Skeletal muscle cell (primary cell): ENCODE measurements at regions not wholly inside any gene's neighbourhood (a gene's known extent, or its start where the extent isn't known, plus 50 kb on each side); places are given as distances from the start of the nearest gene placed in this dataset.

Source experiments
- DNase-seq: peaks from one replicate; pipeline ENCODE4 v3.0.0-alpha.2; 2010; ENCODE audit warnings: low read depth
- H3K4me3 ChIP-seq: 2 replicates; pipeline ENCODE4 v1.5.1; 2011; ENCODE audit warnings: low read depth, mild to moderate bottlenecking, control low read depth, low read length, moderate library complexity

DNA sequence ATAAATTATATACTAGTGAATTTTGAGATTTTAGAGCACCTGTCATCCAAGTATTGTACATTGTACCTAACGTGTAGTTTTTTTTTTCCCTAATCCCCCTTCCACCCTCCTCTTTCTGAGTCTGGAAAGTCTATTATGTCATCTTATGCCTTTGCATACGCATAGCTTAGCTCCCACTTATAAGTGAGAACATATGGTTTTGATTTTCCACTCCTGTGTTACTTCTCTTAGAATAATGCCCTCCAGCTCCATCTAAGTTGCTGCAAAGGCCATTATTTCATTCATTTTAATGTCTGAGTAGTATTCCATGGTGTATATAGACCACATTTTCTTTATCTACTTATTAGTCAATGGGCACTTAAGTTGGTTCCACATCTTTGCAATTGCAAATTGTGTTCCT is 177.0 kb upstream of the C16orf82 start:
- H3K4me3 ChIP-seq = no peak overlapping the region
- DNase-seq = no peak

DNA sequence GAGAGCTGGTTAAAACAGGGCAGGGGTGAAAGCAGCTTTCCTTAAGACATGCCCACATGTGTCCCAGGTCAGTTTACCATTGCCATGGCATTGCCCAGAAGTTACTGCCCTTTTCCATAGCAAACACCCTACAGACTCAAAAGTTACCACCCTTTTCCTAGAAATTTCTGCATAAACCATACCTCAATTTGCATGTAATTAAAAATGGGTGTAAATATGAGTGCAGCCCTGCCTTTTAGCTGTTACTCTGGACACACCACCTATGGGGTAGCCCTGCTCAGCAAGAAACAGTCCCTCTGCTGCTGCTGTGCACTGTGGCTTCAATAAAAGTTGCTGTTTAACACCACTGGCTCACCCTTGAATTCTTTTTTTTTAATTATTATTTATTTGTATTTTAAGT is 168.5 kb upstream of the C16orf82 start:
- DNase-seq = no peak
- H3K4me3 ChIP-seq = no peak overlapping the region

DNA sequence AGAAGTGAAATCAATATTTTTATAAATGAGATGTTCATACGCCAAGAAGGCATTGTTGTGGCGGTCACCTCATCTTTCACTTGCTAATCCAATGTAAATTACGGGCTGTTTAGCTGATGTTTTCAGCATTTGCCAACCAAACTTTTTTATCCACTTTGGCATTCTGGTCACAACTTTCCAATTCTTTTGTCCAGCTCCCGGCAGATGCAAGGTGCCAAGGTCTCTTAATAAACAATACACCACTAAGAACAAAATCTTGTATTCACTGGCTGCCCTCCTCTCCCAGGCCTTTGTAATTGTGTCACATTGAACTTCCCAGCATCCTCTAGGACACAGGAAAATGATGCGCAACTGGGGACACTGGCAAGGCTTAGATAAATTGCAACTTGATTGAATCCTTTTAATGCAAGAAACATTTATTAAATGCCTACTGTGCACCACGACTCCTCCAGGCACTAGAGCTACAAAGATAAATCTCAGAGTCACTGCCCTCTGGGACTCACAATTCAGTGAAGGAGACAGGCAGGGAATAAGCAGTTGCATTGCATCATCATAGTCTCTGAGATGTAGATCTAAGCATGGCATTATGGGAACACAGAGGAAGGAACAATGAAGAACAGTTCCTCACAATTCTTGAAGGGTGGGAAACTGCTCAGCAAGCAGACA is 165.4 kb upstream of the C16orf82 start:
- H3K4me3 ChIP-seq = no peak overlapping the region
- DNase-seq = no peak

DNA sequence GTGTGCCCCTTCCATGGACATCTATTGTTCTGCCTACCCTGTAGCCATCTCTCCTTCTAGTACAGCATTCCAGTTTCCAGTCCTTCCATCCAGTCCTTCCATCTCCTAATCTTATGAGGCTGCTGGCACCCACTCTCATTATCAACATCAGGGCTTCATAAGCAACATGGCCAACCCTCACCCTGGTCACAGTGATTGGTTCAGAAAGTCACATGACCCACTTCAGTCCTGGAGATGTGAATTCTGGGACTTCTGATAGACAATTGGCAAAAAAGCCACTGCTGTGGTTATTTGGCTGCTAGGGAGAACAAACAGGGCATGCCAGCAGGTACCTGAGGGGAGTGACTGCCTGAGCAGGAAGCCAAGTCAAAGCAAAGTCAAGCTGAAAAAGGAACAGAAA is 164.7 kb upstream of the C16orf82 start:
- H3K4me3 ChIP-seq = no peak overlapping the region
- DNase-seq = no peak

DNA sequence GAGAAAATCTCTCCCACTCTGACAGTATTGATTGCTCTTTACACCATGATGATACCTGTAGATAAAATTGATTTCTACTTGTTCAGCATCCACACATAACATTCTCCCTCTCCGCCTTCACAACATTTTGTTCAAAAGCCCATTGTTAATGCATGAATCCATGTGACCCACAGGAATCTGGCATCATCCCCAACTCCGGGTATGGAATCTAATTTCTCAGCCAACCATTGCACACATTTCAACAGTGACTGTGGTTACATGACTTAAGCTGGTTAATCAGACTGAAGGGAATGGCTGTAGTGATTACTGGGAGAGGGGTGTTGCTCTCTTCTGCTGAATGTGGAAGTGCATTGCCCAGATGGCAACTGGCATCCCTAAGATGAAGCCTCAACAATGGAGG is 161.4 kb upstream of the C16orf82 start:
- DNase-seq = no peak

DNA sequence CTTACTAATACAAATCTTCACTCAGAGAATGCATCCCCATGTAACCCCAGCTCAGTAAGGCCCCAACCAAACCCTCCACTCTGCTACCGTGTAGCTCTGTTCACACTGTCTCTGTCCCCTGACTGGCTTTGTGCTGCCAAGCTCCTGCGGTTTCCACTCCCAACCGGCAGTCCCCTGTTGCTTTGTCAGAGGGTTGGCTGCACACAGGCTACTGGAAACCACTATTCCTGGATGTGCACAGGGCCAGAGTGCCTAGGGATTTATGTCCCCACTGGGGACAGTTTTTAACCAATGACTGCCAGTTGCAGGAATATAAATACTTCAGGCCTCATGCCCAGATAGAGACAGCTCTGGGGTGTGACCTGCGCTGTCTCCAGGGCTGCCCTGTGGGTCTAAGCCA is 157.1 kb upstream of the C16orf82 start:
- DNase-seq = no peak
- no peak overlapping the region for H3K4me3 ChIP-seq

More for the DNA sequence above, 161.4 kb upstream of the C16orf82 start:
- no peak overlapping the region for H3K4me3 ChIP-seq

DNA sequence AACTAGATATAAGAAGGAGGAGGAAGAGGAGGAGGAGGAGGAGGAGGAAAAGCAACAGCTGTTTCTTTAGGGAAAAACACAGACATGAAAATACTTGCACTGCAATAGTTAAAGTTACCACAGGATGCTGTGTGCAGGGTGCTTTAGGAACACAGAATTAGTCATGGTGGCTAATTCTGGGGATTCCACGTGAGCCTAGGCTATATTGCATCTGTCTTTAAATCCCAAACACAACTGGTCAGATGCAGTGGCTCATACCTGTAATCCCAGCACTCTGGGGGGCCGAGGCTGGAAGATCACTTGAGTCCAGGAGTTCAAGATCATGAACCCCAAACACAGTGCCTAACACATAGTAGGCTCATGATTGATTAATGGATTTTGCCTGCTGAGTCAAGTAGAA is 155.3 kb upstream of the C16orf82 start:
- no peak for DNase-seq
- H3K4me3 ChIP-seq = no peak overlapping the region

DNA sequence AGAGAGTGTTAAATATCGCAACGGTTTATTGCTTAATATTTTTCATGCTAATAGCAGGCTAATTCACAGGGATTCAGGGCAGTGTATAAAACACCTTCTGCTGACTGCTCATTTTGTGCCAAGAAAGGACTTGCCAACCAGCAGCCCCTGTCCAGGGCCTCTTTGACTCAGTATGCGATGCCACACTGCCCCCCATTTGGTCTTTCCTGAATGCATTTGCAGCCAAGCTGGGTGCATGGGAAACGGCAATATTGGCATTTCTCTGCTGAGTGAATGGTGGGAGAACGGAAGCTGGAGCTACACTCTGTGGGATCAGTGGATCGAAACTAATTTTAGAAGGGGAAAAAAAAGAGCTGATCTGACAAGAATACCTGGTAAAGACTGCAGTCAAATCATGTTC is 152.9 kb upstream of the C16orf82 start:
- DNase-seq = no peak
- H3K4me3 ChIP-seq = no peak overlapping the region

DNA sequence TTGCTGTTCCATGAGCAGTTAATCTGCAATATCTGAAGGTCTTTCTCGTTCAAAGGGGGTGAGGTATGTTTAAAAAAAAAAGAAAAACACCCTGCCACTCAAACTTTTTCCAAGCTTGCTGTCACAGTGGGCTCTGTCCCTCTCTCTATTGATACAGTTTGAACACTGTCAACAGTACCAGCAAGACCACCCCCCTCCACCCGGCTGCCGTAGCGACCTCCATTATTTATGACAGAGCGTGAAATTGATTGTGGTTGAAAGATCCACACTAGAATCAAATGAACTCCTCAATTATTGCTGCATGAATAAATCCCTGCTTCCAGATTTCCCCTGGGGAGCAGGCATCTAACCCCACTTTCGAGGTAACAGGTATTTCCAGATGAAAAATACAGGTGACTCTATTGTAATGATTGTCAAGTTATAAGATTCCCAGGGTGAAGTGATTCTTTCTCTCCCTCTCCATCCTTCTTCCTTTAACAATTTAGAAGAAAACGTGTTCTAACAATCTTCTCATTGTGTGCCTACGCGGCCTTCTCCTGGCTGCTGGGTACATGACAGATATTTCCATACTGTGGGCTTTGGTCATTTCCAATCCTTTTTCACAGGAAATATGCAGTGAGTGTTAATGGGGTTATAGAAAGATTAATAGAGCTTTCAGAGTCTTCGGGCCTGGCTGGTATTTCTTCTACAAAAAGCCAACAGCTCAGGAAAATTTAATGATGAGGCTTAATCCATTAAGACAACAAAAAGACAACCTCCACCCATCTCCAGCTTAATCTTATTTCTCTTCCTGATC is 135.7 kb upstream of the C16orf82 start:
- no peak for DNase-seq
- H3K4me3 ChIP-seq = no peak overlapping the region

DNA sequence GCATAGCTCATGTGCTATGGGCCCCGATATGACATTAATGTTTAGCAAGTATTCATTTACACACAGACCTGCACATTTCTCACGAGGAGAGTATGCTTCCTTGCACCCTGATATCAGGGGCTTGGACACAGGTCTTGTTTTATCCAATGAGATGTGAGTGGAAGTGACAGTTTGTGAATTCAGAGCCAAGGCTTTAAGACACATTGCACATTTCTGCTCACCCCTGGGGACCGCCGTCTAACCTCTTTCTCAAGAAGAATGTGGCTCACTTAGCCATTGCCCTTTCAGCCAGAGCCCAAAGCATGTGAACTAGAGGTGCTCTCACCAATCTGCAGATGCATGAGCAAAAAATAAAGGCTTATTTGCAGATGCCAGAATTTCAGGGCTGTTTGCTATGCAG is 116.1 kb upstream of the C16orf82 start:
- no peak overlapping the region for H3K4me3 ChIP-seq
- DNase-seq = no peak

DNA sequence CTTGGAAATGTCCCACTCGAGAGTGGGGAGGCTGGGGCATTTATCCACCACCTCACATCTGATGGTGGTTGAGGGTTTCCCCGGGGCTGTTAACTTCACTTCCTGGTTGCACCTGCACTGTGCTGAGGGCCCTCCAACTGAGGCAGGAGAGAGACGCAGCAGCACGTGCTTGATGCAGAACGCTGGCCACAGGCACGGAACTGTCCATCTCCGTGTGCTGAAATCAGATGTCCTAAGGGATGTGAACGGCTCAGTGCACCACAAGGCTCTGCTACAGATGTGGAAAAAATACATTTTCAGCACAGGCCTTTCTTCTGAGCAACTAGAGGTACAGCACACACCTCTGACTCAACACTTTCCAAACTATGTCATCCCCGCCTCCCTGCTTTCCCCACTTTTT is 114.8 kb upstream of the C16orf82 start:
- no peak overlapping the region for H3K4me3 ChIP-seq
- no peak for DNase-seq

DNA sequence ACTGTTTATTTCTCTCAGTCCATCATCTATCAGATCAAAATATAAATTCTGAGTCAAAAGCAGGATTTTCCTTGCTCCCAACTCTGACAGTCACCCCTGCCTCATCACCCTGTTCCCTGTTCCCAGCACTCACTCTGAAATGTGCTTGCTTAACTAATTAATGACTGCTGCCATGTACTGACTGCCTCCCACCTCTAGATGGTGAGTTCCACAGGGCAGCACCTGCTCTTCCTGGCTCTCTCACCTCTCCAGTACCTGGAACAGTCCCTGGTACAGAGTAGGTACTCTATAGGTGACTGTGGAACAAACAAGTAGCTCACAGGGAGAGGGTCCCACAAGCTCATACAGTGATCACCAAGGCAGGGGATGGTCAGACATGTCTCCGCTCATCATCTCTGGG is 114.3 kb upstream of the C16orf82 start:
- no peak for DNase-seq
- no peak overlapping the region for H3K4me3 ChIP-seq

DNA sequence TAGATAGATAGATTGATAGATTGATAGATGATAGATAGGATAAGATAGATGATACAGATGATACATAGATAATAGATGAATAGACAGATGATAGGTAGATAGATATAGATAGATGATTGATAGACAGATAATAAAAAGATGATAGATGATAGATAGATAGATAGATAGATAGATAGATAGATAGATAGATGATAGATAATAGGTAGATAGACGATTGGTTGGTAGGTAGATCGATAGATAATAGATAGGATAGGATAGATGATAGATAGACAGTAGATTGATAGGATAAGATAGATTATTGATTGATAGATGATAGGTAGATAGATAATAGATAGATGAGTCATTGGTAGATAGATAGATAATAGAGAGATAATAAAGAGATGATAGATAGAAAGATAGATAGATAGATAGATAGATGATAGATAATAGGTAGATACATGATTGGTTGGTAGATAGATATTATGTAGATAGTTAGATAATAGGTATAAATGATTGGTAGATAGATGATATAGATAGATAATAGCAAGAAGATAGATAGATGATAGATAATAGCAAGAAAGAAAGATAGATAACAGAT is 109.4 kb upstream of the C16orf82 start:
- no peak for DNase-seq
- H3K4me3 ChIP-seq = no peak overlapping the region

DNA sequence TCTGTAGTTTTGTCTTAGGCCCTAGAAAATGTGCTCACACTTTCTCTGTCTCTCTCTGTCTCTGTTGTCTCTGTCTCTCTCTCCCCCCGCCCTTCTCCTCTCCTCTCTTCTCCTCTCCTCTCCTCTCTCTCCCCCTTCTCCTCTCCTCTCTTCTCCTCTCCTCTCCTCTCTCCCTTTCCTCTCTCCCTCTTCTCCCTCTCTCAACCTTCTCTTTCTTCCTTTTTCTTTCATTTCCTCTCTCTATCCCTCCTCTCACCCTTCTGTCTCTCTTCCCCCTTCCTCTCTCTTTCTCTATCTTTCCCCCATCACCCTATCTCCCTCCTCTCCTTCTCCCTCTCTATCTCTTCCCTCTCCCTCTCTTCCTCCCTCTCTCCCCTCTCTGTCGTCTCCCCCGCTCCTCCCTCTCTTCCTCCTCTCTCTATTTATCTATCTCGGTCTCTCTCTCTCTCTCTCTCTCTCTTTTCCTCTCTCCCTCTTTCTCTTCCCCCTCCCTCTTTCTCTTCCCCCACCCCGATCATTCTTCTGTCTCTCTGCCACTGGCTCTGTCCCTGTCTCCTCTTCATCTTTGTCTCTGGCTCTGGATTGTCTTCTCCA is 107.2 kb upstream of the C16orf82 start:
- DNase-seq = no peak
- no peak overlapping the region for H3K4me3 ChIP-seq

DNA sequence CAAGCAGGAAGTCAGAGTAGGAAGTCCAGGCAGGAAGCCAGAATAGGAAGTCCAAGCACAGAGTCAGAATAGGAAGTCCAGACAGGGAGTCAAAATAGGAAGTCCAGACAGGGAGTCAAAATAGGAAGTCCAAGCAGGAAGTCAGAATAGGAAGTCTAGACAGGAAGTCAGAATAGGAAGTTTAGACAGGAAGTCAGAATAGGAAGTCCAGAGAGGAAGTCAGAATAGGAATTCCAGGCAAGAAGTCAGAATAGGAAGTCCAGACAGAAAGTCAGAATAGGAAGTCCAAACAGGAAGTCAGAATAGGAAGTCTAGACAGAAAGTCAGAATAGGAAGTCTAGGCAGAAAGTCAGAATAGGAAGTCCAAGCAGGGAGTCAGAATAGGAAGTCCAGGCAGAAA is 105.3 kb upstream of the C16orf82 start:
- no peak for DNase-seq
- no peak overlapping the region for H3K4me3 ChIP-seq

DNA sequence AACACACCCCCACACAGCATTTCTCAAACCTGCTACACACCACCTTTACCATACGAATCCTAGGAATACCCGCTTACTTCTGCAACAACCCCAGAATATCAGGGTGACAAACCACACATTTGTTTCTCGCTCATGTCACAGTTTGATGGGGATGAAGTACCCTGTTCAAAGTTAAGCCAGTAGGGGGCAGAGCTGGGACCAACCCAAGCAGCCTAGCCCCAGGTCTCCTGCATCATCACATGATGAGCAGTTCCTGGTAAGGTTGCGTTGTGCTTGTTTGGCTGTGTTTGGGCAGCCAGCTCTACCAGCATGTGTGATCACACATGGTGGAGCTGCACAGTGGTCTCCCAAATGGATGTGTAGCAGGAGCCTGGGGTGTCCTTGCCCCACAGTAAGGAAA is 103.6 kb upstream of the C16orf82 start:
- H3K4me3 ChIP-seq = no peak overlapping the region
- no peak for DNase-seq

DNA sequence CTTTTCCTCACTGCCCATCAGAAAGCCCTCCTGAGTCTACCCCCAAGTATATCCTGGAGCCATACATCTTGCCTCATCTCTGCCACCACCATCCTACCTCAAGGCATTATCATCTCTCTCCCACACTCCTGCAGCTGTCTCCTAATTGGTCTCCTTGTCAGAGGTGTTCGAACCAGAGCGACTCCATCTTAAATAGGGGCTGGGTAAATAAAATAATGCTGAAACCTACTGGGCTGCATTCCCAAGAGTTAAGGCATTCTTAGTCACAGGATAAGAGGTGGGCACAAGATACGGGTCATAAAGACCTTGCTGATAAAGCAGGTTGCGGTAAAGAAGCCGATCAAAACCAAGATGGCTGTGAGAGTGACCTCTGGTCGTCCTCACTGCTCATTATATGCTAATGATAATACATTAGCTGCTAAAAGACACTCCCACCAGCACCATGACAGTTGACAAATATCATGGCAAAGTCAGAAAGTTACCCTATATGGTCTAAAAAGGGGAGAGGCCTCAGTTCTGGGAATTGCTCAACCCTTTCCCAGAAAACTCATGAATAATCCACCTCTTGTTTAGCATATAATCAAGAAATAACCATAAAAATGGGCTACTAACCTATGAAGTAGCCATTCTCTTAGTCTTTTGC is 97.0 kb upstream of the C16orf82 start:
- H3K4me3 ChIP-seq = no peak overlapping the region
- no peak for DNase-seq

DNA sequence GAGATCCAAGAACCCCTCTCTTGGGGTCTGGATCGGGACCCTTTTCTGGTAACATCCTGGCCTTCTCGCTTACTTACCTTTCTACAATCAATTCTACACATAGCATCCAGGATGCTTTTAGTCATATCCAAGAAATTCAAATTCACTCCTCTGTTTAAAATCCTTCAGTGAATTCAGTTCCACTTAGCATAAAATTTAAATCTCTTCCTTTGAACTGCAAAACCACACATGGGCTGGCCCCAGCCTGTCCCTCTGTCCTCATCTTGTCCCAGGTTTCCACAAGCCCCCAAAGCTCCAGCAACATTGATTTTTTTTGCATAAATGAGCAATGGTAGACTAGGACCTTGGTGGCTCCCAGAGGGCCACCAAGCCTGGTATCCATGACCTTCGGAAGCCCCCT is 96.4 kb upstream of the C16orf82 start:
- DNase-seq = no peak
- no peak overlapping the region for H3K4me3 ChIP-seq

DNA sequence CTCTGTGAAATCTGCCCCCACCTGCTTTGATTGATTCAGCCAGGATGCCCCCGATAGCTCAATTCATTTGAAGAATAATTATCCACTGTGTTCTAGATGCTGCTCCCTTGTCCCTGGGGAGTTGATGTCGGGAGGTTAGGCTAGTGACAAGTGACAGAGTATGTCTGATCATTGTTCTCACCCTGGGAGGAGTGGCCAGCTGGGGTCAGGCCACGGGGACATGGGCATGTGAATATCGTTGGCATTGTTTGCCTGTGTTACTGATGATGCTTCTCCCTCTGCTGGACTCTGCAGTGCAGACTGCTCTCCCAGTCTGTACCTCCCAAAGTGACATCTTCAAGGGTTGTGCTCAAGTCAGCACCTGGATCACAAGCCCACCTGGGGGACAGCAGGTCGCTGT is 89.9 kb upstream of the C16orf82 start:
- no peak for DNase-seq
- H3K4me3 ChIP-seq = no peak overlapping the region

DNA sequence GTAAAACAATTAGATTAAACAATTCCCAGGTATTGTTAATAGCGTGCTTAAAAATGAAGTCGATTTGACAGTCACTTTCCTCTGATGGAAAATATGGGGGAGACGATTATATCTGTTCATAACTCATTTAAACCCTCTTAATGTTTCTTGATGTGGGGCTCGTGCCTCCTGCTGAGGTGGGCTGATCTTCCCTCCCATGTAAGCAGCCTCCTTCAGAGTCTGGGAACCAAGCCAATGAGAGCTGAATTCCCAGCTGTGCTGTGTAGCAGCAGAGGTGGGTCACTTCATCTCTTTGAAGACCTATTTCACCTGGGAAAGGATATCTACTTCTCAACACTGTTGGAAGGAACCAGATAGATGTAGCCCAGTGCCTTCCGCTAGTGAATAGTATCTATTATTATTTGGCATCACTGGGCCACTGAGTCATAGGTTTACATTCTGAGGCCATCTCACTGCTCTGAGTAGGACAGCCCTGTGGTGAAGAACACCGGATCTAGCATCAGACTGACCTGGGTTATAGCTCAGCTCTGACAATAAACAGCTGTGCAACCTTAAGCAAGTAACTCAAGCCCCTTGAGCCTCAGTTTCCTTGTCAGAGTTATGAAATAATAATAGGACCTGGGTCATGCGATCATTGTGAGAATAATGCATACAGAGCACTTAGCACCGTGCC is 85.3 kb upstream of the C16orf82 start:
- H3K4me3 ChIP-seq = no peak overlapping the region
- DNase-seq = no peak
